Activated CD4-positive, alpha-beta T cell treated with anti-CD3 and anti-CD28 coated beads, Interleukin-2, amount 50 U/mL, for 4 hours (primary cell): ENCODE measurements at regions not wholly inside any gene's neighbourhood (a gene's known extent, or its start where the extent isn't known, plus 50 kb on each side); places are given as distances from the start of the nearest gene placed in this dataset.
"Not testable (repeated sequence)": the region's sequence is repeated elsewhere in the genome, so short reads cannot be mapped to it uniquely, and the experiment has no call there.

ENCODE experiments used
- DNase-seq, 2 experiments: peaks; one replicate each; pipeline ENCODE4 v3.0.0-alpha.2; 2020

GRCh38 chrX:13518126-13518525, 51.3 kb upstream of the EGFL6 start:
- no peak for DNase-seq

GRCh38 chrX:13515211-13515930, 54.0 kb upstream of the EGFL6 start:
- DNase-seq = no peak

DNA sequence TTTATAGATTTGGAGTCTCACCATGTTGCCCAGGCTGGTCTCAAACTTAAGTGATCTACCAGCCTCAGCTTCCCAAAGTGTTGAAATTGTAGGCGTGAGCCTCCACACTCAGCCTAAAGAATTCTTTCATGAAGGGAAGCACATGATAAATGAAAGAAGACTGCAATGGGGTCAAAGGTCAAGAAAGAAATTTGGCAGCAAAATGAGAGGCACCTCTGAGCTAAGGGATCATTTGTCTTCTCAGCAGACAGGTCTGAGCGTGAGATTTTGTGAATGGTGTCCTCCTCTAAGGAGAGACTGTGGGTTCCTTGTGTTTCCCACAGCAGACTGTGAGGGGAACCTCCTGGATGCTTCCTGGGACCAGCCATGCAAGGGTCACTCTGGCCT, 57.5 kb upstream of the EGFL6 start:
- DNase-seq = no peak

DNA sequence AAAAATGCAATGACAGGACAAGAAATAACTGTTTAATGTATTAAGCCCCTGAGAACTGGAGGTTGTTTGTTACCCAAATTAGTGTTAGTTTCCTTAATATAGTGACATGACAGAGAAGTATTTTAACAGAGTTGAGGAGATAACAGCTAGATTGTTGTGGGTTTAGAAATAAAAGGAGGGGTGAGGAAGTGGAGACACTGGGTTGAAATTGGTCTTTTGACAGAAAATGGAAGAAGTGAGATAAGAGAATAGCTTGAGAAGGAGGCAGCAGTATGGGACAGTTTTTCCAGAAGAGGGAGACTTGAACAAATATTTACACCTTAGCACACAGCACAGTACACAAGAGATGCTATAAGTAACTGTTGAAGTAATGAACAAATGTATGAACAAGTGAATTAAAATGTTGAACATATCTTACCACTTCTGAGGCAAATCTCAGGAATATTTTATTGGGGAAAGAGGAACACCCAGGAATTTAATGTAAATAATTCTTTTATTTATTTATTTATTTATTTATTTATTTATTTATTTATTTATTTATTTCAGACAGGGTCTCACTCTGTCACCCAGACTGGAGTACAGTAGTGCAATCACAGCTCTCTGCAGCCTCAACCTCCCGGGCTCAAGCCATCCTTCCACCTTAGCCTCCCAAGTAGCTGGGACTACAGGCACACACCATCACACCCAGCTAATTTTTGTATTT, 58.0 kb upstream of the EGFL6 start:
- no peak for DNase-seq

DNA sequence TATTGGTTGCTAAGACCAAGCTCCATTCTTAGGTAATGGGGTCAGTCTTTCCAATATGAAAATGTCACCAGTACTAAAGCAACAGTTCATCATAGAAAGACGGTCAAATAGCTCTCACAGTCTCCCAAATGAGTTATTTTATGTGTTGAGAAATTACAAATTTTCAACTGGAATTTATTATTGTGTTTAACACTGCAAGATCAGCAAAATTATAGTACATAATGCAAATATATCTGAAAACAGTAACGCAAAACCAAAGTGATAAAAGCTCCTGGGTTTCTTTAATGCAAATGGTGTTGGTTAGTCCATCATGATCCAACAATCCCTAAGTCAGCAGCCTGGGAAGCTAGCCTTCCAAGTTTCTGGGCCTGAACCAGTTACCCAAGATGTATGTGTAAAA, 61.5 kb upstream of the EGFL6 start:
- DNase-seq = no peak

DNA sequence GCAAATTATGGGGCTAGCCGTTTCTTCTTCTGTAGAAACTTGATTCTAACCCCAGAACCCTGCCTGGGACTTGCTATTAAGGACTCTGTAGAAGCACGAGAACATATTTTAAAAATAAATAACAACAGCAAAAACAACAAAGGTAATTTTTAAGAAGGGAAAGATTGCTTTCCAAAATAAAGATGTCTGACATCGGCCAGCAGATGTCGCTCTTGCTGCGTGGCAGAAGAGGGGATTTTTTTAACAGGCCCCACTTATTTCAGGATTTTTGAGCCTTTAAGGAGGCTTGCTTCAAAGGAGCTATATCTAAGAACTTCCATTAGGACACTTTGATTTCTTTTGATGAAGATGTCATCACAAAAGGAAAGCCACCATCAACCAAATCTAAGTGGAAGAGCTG, 62.8 kb upstream of the EGFL6 start:
- peak; percentile 43 for DNase-seq

GRCh38 chrX:13502590-13502989, 66.8 kb upstream of the EGFL6 start:
- no peak for DNase-seq

DNA sequence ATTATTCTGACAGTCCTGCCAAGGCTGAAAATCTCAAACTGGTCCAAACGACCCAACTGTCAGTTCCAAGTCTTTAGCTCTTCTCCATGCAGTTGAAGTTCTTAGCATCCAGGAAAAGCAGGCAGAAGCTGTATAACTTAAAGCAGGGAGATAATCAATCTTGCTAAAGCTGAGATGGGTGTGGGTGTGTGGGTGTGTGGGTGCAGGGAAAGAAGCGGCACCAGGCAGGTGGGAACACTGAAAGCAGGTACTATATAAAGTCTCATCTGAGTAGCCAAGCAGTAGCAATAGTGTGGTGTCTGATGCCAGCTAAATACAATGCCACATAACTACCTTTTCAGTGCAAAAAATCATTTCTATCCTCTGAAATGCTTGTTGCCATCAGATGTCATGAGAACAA, 69.7 kb upstream of the EGFL6 start:
- DNase-seq = no peak

DNA sequence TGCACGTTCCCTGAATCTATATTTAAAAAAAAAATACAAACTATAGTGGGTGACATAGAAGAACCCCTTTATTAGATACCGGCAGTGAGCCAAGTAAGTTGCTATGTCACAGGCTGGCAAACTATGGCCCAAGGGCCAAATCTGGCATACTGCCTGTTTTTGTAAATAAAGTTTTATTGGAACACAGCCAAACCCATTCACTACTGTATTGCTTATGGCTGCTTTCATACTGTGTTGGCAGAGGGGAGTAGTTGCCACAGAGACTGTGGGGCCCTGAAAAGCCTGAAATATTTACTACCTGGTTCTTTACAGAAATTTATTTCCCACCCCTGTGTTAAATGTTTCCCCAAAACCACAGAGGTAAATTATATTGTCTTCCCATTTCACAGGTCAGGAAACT, 71.2 kb upstream of the EGFL6 start:
- DNase-seq = no peak

DNA sequence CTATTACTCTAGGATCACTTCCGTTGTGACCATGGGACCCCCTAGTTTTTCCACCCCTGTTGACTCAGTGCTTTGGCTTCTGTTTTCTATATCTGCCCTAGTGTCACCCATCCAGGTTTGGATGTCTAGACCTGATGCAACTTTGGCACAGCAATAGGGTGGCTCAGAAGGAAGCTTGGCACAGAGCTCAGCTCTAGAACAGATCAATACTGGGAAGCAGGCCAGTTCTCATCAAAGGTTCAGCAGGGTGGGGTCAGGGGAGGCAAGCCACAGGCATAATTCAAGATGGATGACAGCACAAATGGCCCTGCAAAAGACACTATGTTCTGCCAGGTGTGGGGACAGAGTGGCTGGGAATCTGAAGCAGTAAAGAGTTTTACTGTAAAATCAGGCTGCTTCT, 74.2 kb upstream of the EGFL6 start:
- DNase-seq = no peak

DNA sequence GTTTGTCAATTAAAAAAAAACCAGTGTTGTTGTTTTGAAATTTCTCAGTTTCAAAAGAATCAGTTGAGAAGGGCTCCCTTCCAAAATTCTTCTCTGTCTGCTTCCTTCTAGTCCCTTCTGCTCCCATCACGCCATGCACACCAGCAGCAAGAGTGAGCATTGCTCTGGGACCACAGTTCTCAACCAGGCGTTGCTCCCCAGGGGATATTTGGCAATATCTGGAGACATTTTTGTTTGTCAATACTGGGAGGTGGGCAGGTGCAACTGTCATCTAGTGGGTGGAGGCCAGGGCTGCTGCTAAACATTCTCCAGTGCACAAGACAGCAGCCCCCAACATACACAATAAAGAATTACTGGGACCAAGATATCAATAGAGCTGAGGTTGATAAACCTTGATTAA, 74.8 kb upstream of the EGFL6 start:
- no peak for DNase-seq

GRCh38 chrX:13493659-13494058, 75.7 kb upstream of the EGFL6 start:
- no peak for DNase-seq

- DNase-seq = no peak
These were observed 77.1 kb upstream of the EGFL6 start for GRCh38 chrX:13492286-13492685.

GRCh38 chrX:13491061-13491460, 78.3 kb upstream of the EGFL6 start:
- DNase-seq = no peak

DNA sequence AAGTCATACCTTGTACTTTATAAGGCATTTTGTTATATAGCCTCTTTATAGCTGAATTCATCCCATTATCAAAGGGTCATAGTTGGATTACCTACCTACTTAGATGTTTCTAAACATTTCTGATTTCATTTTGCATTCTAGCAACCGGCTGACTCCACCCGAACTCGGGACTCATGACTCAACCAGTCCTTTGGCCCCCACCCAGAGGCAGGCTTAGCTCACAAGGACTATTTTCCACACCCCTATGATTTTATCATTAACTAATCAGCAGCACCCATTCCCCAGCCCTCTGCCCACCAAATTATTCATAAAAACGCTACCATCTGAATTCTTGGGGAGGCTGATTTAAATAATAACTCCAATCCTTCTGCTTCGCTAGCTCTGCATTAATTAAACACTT, 79.9 kb upstream of the EGFL6 start:
- DNase-seq = no peak

DNA sequence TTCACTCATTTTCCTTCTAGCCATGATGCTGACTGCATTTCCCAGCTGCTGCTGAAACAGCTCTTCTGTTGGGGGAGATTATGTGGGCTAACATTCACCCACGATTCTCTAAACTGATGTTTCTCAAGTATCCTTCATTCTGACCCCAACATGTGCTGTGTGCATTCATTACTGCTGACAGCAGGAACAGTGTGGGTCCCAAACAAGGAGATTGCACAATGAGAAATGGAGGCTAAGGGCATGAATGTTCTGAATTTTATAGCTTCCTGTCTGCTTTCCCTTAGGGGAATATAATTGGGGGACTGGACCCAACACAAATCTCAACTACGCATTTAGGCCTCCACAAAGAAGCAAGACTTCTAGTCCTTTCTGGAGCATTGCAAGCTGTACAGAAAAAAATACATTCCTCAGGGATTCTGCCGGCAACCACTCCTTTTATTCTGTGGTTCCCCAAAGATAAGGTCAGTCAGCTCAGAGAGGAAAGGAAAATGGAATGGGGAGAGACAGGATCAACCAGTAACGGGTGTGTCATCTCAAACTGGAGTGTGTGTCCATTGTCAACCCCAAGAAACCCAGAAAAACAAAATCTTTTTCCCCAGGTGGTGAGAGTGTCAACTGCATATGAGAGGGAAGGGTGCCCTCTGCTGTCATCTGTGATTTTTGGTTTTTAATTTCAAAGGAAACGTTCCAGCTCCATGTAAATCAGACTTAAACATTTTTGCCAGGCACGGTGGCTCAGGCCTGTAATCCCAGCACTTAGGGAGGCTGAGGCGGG, 81.5 kb upstream of the EGFL6 start:
- peak; percentile 12 to 14 for DNase-seq

DNA sequence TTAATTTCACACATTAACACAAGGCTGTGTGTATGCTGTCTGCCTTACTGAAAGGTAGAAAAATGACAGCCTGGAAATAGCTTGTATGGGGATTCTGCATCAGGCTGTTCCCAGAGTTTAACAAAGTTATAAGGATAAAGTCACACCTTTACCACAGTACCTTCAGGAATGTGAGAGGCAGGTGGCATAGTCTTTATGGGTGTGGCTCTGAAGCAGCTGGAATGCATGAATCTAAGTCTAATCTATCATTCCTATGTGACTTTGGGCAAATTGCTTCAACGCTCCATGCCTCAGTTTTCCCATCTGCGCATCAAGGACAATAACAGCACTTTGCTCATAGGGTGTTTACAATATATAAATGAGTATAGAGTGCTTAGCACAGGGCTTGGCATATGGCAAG, 84.2 kb upstream of the EGFL6 start:
- DNase-seq = no peak

- no peak for DNase-seq
These were observed 85.6 kb upstream of the EGFL6 start for GRCh38 chrX:13483773-13484172.

DNA sequence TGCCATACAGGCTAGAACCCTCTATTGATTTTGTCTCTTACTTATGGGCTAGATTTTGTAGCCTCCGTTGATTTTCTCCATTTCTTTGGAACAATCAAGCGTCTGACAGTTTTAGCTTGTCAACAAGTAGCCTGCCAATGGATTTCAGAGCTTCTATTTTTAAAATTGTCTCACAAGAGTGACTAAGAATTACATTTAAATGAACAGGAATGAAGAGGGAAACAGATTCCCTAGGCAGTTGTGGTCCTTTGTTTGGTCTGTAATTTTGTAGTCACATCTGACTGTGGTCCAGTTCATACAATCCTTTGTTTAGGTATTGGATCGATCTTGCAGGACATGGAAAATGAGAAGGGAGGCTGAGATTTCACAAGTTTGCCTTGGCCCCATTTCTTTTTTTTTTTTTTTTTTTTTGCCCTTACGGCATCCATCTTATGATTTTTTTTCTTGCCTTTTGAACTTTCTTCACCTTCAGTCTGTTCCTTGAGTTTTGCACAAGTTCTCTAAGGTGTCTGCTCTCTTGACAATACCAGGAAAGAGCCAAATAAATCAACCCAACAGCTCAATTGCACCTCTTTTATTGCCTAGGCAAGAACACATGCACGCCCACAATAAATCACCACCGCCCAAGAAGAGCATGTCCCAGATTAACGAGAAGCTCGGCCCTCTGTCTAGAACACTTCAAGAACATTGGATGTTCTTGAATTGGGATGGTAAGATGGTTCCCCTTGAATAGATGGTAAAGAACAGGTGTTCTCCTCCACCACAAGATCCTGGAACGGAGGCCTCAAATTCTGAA, 86.5 kb upstream of the EGFL6 start:
- no peak for DNase-seq

DNA sequence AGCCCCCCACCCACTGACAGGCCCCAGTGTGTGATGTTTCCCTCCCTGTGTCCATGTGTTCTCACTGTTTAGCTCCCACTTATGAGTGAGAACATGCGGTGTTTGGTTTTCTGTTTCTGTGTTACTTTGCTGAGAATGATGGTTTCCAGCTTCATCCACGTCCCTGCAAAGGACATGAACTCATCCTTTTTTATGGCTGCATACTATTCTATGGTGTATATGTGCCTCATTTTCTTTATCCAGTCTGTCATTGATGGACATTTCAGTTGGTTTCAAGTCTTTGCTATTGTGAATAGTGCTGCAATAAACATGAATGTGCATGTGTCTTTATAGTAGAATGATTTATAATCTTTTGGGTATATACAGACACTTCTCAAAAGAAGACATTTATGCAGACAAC, 88.6 kb upstream of the EGFL6 start:
- not testable (repeated sequence) for DNase-seq

DNA sequence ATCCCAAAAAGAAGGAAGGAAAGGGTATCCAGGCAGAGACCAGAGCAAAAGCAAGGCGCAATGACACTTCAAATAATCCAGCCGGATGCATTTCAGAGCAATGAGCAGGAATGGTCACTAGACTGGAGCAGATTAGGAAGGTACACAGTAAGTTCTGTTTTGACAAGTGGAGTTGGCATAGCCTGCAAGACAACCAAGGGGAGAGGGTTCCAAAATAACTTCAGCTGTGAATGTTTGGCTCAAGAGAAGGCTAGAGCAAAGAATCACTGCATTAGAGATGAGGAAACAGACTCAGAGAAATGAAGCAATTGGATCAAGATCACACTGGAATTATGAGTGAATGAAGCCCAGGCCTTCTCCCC, 90.0 kb upstream of the EGFL6 start:
- no peak for DNase-seq

- DNase-seq = no peak
These were observed 90.5 kb upstream of the EGFL6 start for GRCh38 chrX:13478740-13479451.

- DNase-seq = no peak
These were observed 93.0 kb upstream of the EGFL6 start for GRCh38 chrX:13476384-13476783.
